HepG2 (cell line): ENCODE measurements at regions not wholly inside any gene's neighbourhood (a gene's known extent, or its start where the extent isn't known, plus 50 kb on each side); places are given as distances from the start of the nearest gene placed in this dataset.

Source experiments
- ATAC-seq: fragments of 200-7000 bp; cut with Tn5 transposase; 3 replicates; pipeline ENCODE4 v1.9.1; 2020; ENCODE audit warnings: mild to moderate bottlenecking, moderate library complexity
- BruUV-seq: library from RNA; stranded (reverse); fragments of 400-500 nt; replicated peaks from 2 replicates; lab custom pipeline; 2021; lab: Mats Ljungman, UMichigan
- CTCF ChIA-PET: fragments of 300-600 bp; formaldehyde crosslinking; extraction: SDS; loops from one replicate; lab custom pipeline; 2021; ENCODE audit warnings: low total read pairs, inconsistent platforms, low intra/inter-chr PET ratio; lab: Yijun Ruan, JAX
- POLR2A ChIA-PET: fragments of 350-600 bp; sonication (Branson Sonifier 250); formaldehyde crosslinking; loops from one replicate; lab custom pipeline; 2020; ENCODE audit warnings: antibody characterized with exemption, inconsistent platforms; lab: Yijun Ruan, JAX
- DNase-seq: peaks from one replicate; pipeline ENCODE4 v3.0.0-alpha.2; 2015; ENCODE audit warnings: low spot score
- FAIRE-seq: peaks from 3 replicates; lab custom pipeline; 2011; peaks lifted over from hg19 to GRCh38; lab: Jason Lieb, UNC
- H2AFZ ChIP-seq: one replicate; pipeline ENCODE4 v1.6.1; 2011; ENCODE audit warnings: low read length, inconsistent platforms
- H3K27ac ChIP-seq: fragments of 300-600 bp; 3 replicates; pipeline ENCODE4 v1.8.0; 2011; ENCODE audit warnings: mixed run types, mild to moderate bottlenecking, mixed read lengths, low read length, inconsistent platforms; ENCODE audit not compliant: insufficient read depth; ENCODE audit errors: extremely low read length
- H3K27me3 ChIP-seq, 2 experiments: fragments of 200-600 bp in 1 of 2; 2 replicates in 1 of 2; 3 replicates in 1 of 2; pipeline versions ENCODE4 v1.6.0 to v1.8.0; 2011; ENCODE audit warnings: low read length in 2 of 2, mild to moderate bottlenecking in 2 of 2, moderate library complexity in 2 of 2, inconsistent platforms in 1 of 2; ENCODE audit not compliant: insufficient read depth in 2 of 2, control insufficient read depth in 1 of 2
- H3K36me3 ChIP-seq, 2 experiments: fragments of 200-600 bp in 1 of 2; replicated peaks in 1 of 2; 2 replicates in 1 of 2; 3 replicates in 1 of 2; pipeline versions ENCODE4 v1.5.1 to v1.8.0; 2011; ENCODE audit warnings: low read length in 2 of 2, inconsistent platforms in 1 of 2; ENCODE audit not compliant: insufficient read depth in 2 of 2, control insufficient read depth in 1 of 2
- H3K4me1 ChIP-seq: 2 replicates; pipeline ENCODE4 v1.5.1; 2012; ENCODE audit warnings: low read length, inconsistent platforms; ENCODE audit not compliant: insufficient read depth
- H3K4me2 ChIP-seq: 2 replicates; pipeline ENCODE4 v1.6.0; 2011; ENCODE audit warnings: low read depth, low read length, inconsistent platforms
- H3K4me3 ChIP-seq, 3 experiments: fragments of 200-600 bp in 1 of 3; sonication (generic), shearing (Covaris generic) in 1 of 3; replicated peaks in 1 of 3; 2 replicates each; pipeline ENCODE4 v1.5.1; 2011 to 2016; ENCODE audit warnings: low read length in 3 of 3, inconsistent platforms in 2 of 3, low read depth in 2 of 3, mild to moderate bottlenecking in 2 of 3, control low read depth in 1 of 3, mixed read lengths in 1 of 3; ENCODE audit not compliant: insufficient read depth in 1 of 3
- H3K79me2 ChIP-seq: one replicate; pipeline ENCODE4 v1.6.1; 2011; ENCODE audit warnings: low read length, inconsistent platforms; ENCODE audit not compliant: insufficient read depth
- H3K9ac ChIP-seq: 2 replicates; pipeline ENCODE4 v1.6.0; 2011; ENCODE audit warnings: mild to moderate bottlenecking, low read depth, low read length, inconsistent platforms; ENCODE audit not compliant: insufficient read depth
- H3K9me3 ChIP-seq: 2 replicates; pipeline ENCODE4 v1.5.1; 2012; ENCODE audit warnings: mild to moderate bottlenecking, low read length
- H4K20me1 ChIP-seq: 2 replicates; pipeline ENCODE4 v1.6.0; 2011; ENCODE audit warnings: inconsistent platforms, mild to moderate bottlenecking, low read length, moderate library complexity; ENCODE audit not compliant: insufficient read depth
- GTF2F1 ChIP-seq: fragments of 150-350 bp; IDR thresholded peaks from 2 replicates; pipeline ENCODE4 v1.6.1; 2014; ENCODE audit warnings: low read length
- HNRNPLL ChIP-seq: fragments of 200-400 bp; formaldehyde crosslinking; IDR thresholded peaks from 2 replicates; pipeline ENCODE4 v1.6.1; 2017; ENCODE audit warnings: mild to moderate bottlenecking, low read depth, low read length; ENCODE audit not compliant: poor library complexity, severe bottlenecking
- MAFK ChIP-seq, 2 experiments: IDR thresholded peaks in 1 of 2; conservative IDR thresholded peaks in 1 of 2; 2 replicates each; pipeline ENCODE4 v1.6.1; 2011; ENCODE audit warnings: improper control_type of control experiment in 2 of 2, low read length in 2 of 2
- NCOA2 ChIP-seq: sonication (generic); formaldehyde crosslinking; IDR thresholded peaks from 2 replicates; pipeline ENCODE4 v1.8.0; 2022; ENCODE audit warnings: inconsistent platforms
- SETDB1 ChIP-seq: sonication (generic); formaldehyde crosslinking; IDR thresholded peaks from 2 replicates; pipeline ENCODE4 v1.5.1; 2020; ENCODE audit warnings: missing genetic modification reagents, mild to moderate bottlenecking, borderline replicate concordance
- TEAD3 ChIP-seq: optimal IDR thresholded peaks from 2 replicates; pipeline ENCODE3; 2016; ENCODE audit warnings: borderline replicate concordance
- ZBTB39 ChIP-seq: sonication (generic); formaldehyde crosslinking; IDR thresholded peaks from 2 replicates; pipeline ENCODE4 v1.5.0; 2020; ENCODE audit warnings: missing genetic modification reagents
- ZNF276 ChIP-seq: sonication (generic); formaldehyde crosslinking; IDR thresholded peaks from 2 replicates; pipeline ENCODE4 v1.4.0; 2020; ENCODE audit warnings: mild to moderate bottlenecking, low read depth, missing genetic modification reagents
- ZNF33A ChIP-seq: sonication (generic); formaldehyde crosslinking; IDR thresholded peaks from 2 replicates; pipeline ENCODE4 v1.5.1; 2020; ENCODE audit warnings: missing genetic modification reagents, mild to moderate bottlenecking, moderate library complexity, borderline replicate concordance
- ZNF562 ChIP-seq: sonication (generic); formaldehyde crosslinking; IDR thresholded peaks from 2 replicates; pipeline ENCODE4 v1.8.0; 2022; ENCODE audit warnings: missing genetic modification reagents, borderline replicate concordance
- ZNF644 ChIP-seq: IDR thresholded peaks from 2 replicates; pipeline ENCODE4 v1.6.1; 2016; ENCODE audit warnings: low read depth
- ZNF746 ChIP-seq: sonication (generic); formaldehyde crosslinking; IDR thresholded peaks from 2 replicates; pipeline ENCODE4 v1.8.0; 2022; ENCODE audit warnings: mild to moderate bottlenecking, missing genetic modification reagents
- ZNF878 ChIP-seq: sonication (generic); formaldehyde crosslinking; IDR thresholded peaks from 2 replicates; pipeline ENCODE4 v1.8.1; 2023; ENCODE audit warnings: mild to moderate bottlenecking, missing genetic modification reagents, moderate library complexity
- WGBS: methylation state at CpG from one replicate; pipeline ENCODE4 v1.1.6; 2017; ENCODE audit warnings: low lambda C conversion rate; 5-methylcytosine and 5-hydroxymethylcytosine counted together
- in situ Hi-C: cut with HindIII; loops from 2 replicates; pipeline ENCODE4 v1.10.0; 2017; ENCODE audit warnings: low pct_unique_long_range_greater_than_20kb; ENCODE audit not compliant: extremely low pct_ligation_motif_present
- intact Hi-C: fragments of 100-400 bp; cut with micrococcal nuclease; formaldehyde crosslinking; loops from one replicate; pipeline ENCODE4 v1.10.0; 2022; ENCODE audit not compliant: unreplicated experiment

- peak; percentile 81 to 92 for TF ChIP-seq MAFK (conservative IDR thresholded peaks at IDR 0.05 in 1 of 2, IDR thresholded peaks at IDR 0.05 in 1 of 2; ENCODE audit: low read length in 2 of 2)
- TF ChIP-seq ZNF562 (CRISPR knock-in tag) = no peak
- TF ChIP-seq ZNF33A (CRISPR knock-in tag) = no peak
- no peak for TF ChIP-seq TEAD3
- no peak for TF ChIP-seq SETDB1
- TF ChIP-seq GTF2F1 = no peak
- TF ChIP-seq, all 625 proteins: peak for 2
These were observed 1731.6 kb upstream of the CELF4 start (continued) for GRCh38 chr18:39297225-39297624.

- FAIRE-seq (no peak), ATAC-seq (no peak), DNase-seq (no peak)
- H3K4me1 ChIP-seq = no peaks in the 10 kb centered on the region
- POLR2A ChIA-PET = no interaction called here
- H3K9me3 ChIP-seq = no peaks in the 10 kb centered on the region
- no TSS peak for BruUV-seq
- H3K27me3 ChIP-seq = no peaks in the 10 kb centered on the region
- intact Hi-C loops = no loop called here
- H3K79me2 ChIP-seq = no peaks in the 10 kb centered on the region
- CTCF ChIA-PET = no interaction called here
- H3K9ac ChIP-seq = no peak overlapping the region
- no peak overlapping the region for H3K4me2 ChIP-seq
- TF ChIP-seq HNRNPLL (no peak), ZBTB39 (CRISPR knock-in tag) (no peak), ZNF746 (CRISPR knock-in tag) (no peak), ZNF878 (CRISPR knock-in tag) (no peak), NCOA2 (CRISPR knock-in tag) (no peak), ZNF644 (CRISPR knock-in tag) (no peak), ZNF276 (no peak)
- whole genome bisulfite sequencing = 95% methylated on average over 10 of the region's 10 CpGs
- no peaks in the 10 kb centered on the region for H3K36me3 ChIP-seq
- H3K4me3 ChIP-seq = no peak overlapping the region
- no peak overlapping the region for H2AFZ ChIP-seq
- no peaks in the 10 kb centered on the region for H4K20me1 ChIP-seq
- in situ Hi-C loops = no loop called here
- H3K27ac ChIP-seq = no peak overlapping the region
These were observed 1730.8 kb upstream of the CELF4 start for GRCh38 chr18:39296293-39296888.
